Breast epithelium (tissue), 4 donors: ENCODE measurements at regions not wholly inside any gene's neighbourhood (a gene's known extent, or its start where the extent isn't known, plus 50 kb on each side); places are given as distances from the start of the nearest gene placed in this dataset.

Source experiments
- DNase-seq, 2 donors: peaks; one replicate each; pipeline ENCODE4 v3.0.0-alpha.2; 2019; ENCODE audit warnings: low spot score in 2 of 2
- H3K27ac ChIP-seq, 2 donors: fragments of 200-600 bp; sonication (generic) in 1 of 2; one replicate each; pipeline ENCODE4 v1.5.1; 2016 to 2019; ENCODE audit warnings: mild to moderate bottlenecking in 1 of 2
- H3K27me3 ChIP-seq, 2 donors: fragments of 200-600 bp; sonication (generic) in 1 of 2; one replicate each; pipeline versions ENCODE4 v1.5.1 to v1.6.0; 2017 to 2019; ENCODE audit warnings: control low read depth in 1 of 2, mild to moderate bottlenecking in 1 of 2
- H3K36me3 ChIP-seq: fragments of 200-600 bp; one replicate; pipeline ENCODE4 v1.5.1; 2019
- H3K4me1 ChIP-seq, 2 donors: fragments of 200-600 bp; sonication (generic); one replicate each; pipeline ENCODE4 v1.5.1; 2016 to 2019; ENCODE audit warnings: control low read depth in 1 of 2
- H3K4me3 ChIP-seq, 3 donors: fragments of 200-600 bp; sonication (generic); 1 replicate in 2 of 3; 2 replicates in 1 of 3; pipeline ENCODE4 v1.5.1; 2016 to 2019; ENCODE audit warnings: mild to moderate bottlenecking in 3 of 3, moderate library complexity in 2 of 3
- H3K9me3 ChIP-seq, 2 donors: fragments of 200-600 bp; sonication (generic) in 1 of 2; one replicate each; pipeline ENCODE4 v1.5.1; 2016 to 2019; ENCODE audit warnings: control low read depth in 1 of 2
- POLR2A ChIP-seq: fragments of 450-650 bp; IDR thresholded peaks from one replicate; pipeline ENCODE4 v1.6.1; 2016; ENCODE audit warnings: antibody characterized with exemption, mild to moderate bottlenecking, moderate library complexity
- POLR2AphosphoS5 ChIP-seq, 3 donors: sonication (generic); formaldehyde crosslinking; IDR thresholded peaks; one replicate each; pipeline ENCODE4 v1.6.1; 2017; ENCODE audit warnings: antibody characterized with exemption in 3 of 3
- intact Hi-C: fragments of 100-400 bp; cut with DNase I; formaldehyde crosslinking; loops from one replicate; pipeline ENCODE4 v1.15.1; 2023; ENCODE audit warnings: low total_unique reads
- TF ChIP-seq, protein P1 (sequence below), 3 donors: fragments of 450-650 bp; IDR thresholded peaks; one replicate each; pipeline ENCODE4 v1.5.1; 2016 to 2017; ENCODE audit warnings: antibody characterized with exemption in 3 of 3, mild to moderate bottlenecking in 3 of 3, moderate library complexity in 3 of 3

DNA sequence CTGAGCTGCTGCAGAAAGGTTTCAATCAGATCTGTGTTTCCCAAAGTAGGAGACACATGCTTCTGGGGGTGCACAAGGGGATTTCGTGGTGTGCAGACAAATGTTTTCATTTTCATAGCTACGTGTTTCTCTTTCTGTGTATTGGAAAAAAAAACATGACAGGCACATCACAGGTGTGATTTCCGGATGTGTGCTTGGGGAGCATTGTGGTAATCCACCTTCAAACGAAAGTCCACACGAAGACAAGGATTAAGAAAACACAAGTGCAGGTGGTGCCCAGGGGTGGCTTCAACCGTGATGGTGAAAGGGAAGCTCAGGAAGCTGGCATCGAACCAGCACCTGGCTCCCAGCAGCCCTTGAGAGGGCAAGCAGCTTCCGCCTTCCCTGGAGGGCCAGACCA, 164.6 kb upstream of the LINGO1 start:
- TF ChIP-seq, protein P1, sequence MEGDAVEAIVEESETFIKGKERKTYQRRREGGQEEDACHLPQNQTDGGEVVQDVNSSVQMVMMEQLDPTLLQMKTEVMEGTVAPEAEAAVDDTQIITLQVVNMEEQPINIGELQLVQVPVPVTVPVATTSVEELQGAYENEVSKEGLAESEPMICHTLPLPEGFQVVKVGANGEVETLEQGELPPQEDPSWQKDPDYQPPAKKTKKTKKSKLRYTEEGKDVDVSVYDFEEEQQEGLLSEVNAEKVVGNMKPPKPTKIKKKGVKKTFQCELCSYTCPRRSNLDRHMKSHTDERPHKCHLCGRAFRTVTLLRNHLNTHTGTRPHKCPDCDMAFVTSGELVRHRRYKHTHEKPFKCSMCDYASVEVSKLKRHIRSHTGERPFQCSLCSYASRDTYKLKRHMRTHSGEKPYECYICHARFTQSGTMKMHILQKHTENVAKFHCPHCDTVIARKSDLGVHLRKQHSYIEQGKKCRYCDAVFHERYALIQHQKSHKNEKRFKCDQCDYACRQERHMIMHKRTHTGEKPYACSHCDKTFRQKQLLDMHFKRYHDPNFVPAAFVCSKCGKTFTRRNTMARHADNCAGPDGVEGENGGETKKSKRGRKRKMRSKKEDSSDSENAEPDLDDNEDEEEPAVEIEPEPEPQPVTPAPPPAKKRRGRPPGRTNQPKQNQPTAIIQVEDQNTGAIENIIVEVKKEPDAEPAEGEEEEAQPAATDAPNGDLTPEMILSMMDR (IDR thresholded peaks at IDR 0.05) = no peak
- TF ChIP-seq POLR2A (no peak), POLR2AphosphoS5 (IDR thresholded peaks at IDR 0.05) (no peak)
- intact Hi-C loops = no loop called here

DNA sequence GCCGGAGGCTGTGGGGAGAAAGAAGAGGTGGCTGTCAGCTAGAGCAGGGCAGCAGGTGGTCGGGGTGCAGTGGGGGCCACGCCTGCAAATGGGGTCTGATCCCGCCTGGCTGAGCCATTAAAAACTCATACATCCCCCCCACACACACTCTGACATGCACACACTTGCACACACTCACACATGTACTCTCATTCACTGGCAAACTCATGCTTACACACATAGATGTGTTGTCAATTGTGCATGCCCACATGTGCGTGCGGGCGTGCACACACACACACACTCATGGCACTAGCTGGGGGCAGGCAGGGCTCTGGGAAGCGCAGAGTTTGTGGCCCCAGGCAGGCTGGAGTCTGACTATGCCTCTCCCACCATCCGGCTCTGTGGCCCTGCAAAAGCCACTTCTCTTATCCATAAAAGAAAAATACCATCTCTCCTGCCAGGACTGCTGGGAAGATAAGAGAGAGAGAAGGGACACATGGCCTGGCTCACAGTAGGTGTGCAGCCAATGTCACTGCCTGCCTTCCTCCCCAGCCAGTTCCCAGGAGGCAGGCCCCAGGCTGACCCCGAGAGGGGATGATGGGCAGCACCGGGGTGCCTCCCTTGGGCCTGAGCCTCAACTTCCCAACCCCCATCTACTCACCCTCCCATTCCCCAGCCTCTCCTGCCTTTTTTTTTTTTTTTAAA, 163.5 kb upstream of the LINGO1 start:
- Histone ChIP-seq H3K27ac (no peak overlapping the region), H3K9me3 (no peaks in the 10 kb centered on the region), H3K27me3 (no peaks in the 10 kb centered on the region), H3K4me1 (no peaks in the 10 kb centered on the region), H3K36me3 (no peaks in the 10 kb centered on the region), H3K4me3 (no peak overlapping the region)
- intact Hi-C loops = no loop called here
- TF ChIP-seq POLR2AphosphoS5 (IDR thresholded peaks at IDR 0.05) (no peak), POLR2A (no peak)
- TF ChIP-seq, protein P1 (IDR thresholded peaks at IDR 0.05) = no peak
- DNase-seq = no peak

More for the DNA sequence above, 164.6 kb upstream of the LINGO1 start:
- no peaks in the 10 kb centered on the region for H3K36me3 ChIP-seq
- no peaks in the 10 kb centered on the region for H3K4me1 ChIP-seq
- peak overlapping the region; percentile 40 to 43 for H3K27ac ChIP-seq
- H3K27me3 ChIP-seq = no peaks in the 10 kb centered on the region
- no peaks in the 10 kb centered on the region for H3K9me3 ChIP-seq
- H3K4me3 ChIP-seq = no peak overlapping the region
- peak in 1 of 2 donors; percentile 23 for DNase-seq

DNA sequence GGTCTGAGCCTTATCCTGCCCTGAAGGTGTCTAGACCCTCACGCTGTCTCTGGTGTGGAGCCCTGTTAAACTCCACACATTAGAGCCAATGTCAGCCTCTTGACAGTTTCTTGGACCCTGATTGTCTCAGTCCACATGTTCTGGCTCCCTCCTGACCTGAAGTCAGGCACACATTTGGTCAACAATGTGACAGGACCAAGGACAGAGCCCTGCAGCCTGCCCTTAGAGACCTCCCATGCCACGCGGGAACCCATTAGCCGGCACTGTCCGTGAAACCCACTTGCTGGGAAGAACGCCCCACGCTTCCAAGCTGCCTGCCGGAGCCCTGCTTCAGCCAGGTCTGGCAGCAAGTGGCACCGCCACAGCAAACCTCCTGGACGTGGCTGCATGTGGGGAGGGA, 162.7 kb upstream of the LINGO1 start:
- intact Hi-C loops = no loop called here
- no peak for DNase-seq

DNA sequence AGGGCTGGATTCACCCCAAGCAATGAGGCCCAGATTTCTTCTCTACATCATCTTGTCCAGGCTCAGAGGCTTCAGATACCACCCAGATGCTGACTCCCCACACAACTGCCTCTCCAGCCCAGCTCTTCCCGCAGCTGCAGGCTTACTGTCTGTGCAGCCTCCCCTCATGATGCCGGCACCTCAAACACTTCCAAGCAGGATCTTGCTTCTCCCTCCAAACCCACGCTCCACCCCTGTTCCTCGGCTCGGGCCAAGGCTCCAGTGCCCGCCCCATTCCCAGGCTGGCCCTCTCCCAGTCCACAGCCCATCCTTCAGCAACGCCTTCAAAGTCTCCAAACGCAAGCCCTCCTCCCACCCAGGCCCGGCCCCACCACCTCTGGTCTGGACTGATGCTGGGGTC, 159.2 kb upstream of the LINGO1 start:
- H3K27ac ChIP-seq = no peak overlapping the region
- H3K27me3 ChIP-seq = peaks cover 0 to 5% of the 10 kb centered on the region in 2 donors
- no peak overlapping the region for H3K4me3 ChIP-seq
- no peaks in the 10 kb centered on the region for H3K4me1 ChIP-seq
- H3K9me3 ChIP-seq = no peaks in the 10 kb centered on the region
- TF ChIP-seq, protein P1 (IDR thresholded peaks at IDR 0.05) = no peak
- TF ChIP-seq POLR2AphosphoS5 (IDR thresholded peaks at IDR 0.05) (no peak), POLR2A (no peak)
- no peaks in the 10 kb centered on the region for H3K36me3 ChIP-seq
- intact Hi-C loops = no loop called here
- DNase-seq = no peak

More for the DNA sequence above, 162.7 kb upstream of the LINGO1 start:
- Histone ChIP-seq H3K4me1 (no peaks in the 10 kb centered on the region), H3K4me3 (no peak overlapping the region), H3K27ac (no peak overlapping the region), H3K9me3 (no peaks in the 10 kb centered on the region), H3K36me3 (no peaks in the 10 kb centered on the region), H3K27me3 (no peaks in the 10 kb centered on the region)
- no peak for TF ChIP-seq POLR2A
- TF ChIP-seq POLR2AphosphoS5 (IDR thresholded peaks at IDR 0.05) = no peak
- TF ChIP-seq, protein P1 (IDR thresholded peaks at IDR 0.05) = no peak

DNA sequence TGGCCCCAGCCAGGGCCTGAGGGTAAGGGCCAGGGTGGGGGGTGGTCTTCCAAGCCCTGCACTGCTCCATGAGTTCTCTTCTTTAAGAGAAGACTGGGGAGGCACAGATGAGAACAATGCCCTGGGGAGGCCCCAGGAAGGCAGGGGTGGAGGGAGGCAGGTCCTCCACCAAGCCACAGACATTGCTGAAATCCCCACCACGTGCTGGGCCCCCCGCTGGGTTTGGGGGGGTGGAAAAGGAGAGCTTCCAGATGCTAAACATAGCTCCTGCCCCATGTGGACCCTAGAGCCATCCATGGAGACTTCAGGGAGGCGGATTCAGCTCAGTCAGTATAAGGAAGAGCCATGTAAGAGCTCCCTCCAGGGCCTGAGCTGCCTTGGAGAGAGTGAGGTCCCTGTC, 157.8 kb upstream of the LINGO1 start:
- Histone ChIP-seq H3K9me3 (no peaks in the 10 kb centered on the region), H3K4me1 (no peaks in the 10 kb centered on the region), H3K36me3 (no peaks in the 10 kb centered on the region), H3K27me3 (peaks cover 0 to 15% of the 10 kb centered on the region in 2 donors), H3K27ac (no peak overlapping the region), H3K4me3 (no peak overlapping the region)
- DNase-seq = no peak
- no peak for TF ChIP-seq POLR2A
- TF ChIP-seq, protein P1 (IDR thresholded peaks at IDR 0.05) = no peak
- TF ChIP-seq POLR2AphosphoS5 (IDR thresholded peaks at IDR 0.05) = no peak
- intact Hi-C loops = no loop called here
